Right renal pelvis (tissue), 4 donors: ENCODE measurements at regions not wholly inside any gene's neighbourhood (a gene's known extent, or its start where the extent isn't known, plus 50 kb on each side); places are given as distances from the start of the nearest gene placed in this dataset.

ENCODE experiments used
- DNase-seq, 4 donors: peaks; one replicate each; pipeline ENCODE4 v3.0.0-alpha.2; 2013; ENCODE audit warnings: low read depth in 4 of 4, low spot score in 3 of 4, missing footprints in 1 of 4

DNA sequence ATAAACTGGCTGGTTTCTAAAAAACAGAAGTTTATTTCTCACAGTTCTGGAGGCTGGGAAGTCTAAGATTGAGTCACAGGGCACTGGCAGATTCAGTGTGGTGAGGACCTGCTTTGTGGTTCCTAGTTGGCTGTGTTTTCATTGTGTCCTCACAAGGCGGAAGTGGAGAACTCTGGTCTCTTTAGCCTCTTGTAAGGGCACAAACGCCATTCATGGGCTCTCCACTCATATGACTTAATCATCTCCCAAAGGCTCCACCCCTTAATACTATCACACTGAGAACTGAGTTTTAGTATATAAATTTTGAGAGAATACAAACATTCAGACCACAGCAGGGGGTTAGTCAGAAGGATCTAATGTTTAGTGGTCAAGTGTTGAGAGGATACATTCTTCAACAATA lies 208.2 kb downstream of the SEC61B start:
- DNase-seq: no peak

DNA sequence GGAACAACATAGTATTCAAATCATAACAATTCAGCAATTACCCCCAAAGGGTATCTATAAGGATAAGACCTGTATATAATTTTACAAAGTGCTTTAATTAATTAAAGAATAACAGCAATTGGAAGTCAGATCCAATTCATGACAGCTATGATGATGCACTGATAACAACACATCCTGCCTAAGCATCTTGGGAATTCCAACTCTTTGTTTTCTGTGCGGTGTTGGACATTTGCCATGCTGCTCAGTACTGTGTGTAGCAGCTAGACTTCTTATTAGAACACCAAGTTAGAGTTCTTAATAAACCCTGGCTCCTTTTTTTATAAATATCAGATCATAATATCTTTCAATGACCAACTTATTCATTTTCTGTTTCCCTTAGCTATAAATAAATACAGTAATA lies 209.0 kb downstream of the SEC61B start:
- peak in 2 of 4 donors; percentile 5 to 20 for DNase-seq

DNA sequence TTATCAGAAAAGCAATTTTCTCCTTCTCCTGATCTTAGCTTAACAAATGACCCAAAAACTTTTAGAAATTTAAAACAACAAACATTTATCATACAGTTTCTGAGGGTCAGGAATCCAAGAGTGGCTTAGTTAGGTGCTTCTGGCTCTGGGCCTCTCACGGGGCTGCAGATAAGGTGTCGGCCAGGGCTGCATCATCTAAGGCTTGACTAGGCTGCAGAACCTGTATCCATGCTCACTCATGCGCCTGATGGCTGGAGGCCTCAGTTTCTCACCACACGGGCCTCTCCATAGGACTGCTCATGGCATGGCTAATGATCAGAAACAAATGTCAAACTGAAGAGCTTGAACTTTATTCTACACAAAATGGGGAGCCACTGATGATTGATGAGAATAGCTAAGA lies 210.0 kb downstream of the SEC61B start:
- no peak for DNase-seq

DNA sequence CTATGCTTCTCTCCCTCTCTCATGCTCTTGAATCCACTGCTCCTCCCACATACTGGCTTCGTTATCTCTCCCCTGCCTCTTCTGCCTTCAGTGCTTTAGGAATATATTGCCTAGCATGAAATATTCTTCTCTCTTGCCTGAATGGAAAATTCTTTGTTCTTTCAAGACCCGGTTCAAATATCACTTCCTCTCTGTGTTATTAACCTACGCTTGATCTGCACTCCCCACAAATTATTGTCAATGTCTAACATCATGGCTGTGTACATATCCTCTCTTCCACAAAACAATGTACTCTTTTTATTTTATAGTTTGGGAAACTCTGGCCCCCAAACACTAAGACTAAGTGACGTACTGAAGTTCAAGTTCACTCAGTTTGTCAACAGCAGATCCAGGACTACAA lies 211.0 kb downstream of the SEC61B start:
- no peak for DNase-seq

DNA sequence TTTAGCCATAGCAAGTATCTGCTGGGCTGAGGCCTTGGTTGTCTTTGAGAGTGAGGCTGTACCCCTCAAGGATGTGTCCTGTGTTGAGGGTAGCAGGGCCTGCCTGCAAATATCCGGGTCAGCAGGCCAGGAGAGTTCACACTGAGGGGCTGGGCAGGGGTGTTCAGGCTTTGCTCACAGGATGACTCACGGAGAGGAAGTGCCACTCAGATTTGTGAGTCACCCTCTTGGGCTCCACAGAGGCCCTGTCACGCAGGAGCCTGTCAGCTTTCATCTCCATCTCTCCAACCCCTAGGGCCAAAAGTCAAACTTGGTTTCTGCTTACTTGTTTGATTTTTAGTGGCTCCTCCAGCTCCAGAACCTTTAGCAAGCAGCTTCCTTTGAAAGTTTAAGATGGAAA lies 211.5 kb downstream of the SEC61B start:
- no peak for DNase-seq

DNA sequence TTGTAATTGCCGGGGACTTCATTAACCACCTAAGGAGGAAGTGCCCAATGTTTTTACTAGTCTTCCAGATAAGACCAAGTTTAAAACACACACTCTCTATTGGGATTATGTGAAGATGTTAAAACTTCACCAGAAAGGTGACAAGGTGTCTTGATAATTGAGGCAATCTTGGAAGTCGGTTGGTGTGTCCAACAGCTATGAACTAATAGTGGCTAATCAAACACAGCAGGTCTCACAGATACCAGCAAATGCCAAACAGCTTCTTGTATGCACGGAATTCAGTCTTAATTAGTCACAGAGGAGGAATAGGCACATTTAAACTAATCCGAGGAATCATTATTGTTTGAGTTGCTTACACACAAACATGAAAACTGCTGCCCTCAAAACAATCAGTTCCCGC lies 214.5 kb downstream of the SEC61B start:
- DNase-seq: no peak

DNA sequence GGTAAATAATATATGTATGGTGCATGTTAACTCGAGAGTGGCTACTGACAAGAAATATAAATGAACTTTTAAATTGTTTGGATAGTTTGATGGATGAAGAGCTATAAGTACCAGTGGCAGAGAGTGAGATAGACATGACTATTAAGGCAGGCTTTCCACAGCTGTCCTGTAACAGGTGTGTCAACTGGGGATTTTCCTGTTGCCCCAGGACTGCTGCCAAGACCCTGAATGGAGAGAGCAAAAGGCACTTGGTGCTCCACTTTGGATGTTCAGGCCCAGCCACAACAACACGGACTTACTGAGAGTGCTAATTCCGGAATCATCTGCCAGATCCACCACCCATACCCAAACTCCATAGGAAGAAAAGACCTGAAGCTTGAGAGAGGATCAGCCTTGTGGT lies 215.1 kb downstream of the SEC61B start:
- DNase-seq: no peak

DNA sequence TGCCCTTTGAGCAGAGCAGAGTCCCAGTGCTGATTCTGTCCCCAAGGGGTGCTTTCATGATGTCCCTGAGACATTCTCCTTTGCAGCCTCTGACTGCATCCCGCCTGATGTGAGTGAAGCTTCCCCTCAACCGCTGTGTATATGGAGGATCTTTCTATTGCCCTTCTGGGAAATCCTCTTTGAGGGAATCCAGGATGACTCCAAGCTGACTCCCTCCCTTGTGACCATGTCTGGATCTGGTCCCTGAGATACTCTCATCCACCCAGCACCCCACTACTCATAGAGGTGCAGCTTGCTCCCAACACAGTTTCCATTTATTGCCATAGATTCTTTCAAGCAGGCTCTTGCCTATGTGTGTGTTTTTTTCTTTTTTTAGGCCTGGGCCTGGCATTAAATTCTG lies 216.5 kb downstream of the SEC61B start:
- no peak for DNase-seq

DNA sequence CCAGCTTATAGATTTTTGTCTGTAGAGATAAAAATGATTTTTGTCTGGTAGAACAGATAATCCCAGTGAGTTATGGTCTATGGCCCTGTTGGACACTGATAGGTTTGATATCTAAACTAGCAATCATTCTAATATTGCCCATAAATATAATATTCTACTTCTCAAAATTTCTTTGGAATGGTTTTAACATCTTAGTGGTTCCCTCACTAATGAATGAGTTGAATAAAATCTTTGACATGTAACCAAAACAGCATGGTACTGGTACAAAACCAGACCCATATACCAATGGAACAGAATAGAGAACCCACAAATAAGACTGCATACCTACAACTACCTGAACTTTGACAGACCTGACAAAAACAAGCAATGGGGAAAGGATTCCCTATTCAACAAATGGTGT lies 219.7 kb downstream of the SEC61B start:
- DNase-seq: no peak

DNA sequence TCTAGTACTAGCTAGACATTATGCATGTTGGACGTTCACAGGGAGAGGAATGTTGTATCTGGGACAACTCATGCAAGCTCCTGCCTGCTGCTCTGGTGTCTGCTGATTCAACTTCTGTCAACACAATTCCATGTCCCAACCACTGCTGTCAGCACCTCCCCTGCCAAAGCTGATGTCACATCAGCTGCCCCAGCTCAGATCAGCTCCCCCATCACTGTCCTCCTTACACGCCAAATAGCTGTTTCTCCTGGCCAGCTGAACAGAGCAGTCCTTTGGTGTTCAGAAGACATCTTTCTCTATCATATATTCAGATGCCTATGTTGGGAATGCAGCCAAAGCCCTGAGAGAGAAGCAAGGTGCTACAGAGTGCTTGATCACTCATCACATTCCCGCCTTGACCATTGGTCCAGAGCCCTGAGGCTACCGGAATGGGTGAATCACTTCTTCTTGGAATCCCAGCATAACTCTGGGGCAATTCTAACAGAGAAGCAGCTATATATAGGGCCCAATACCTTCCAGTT lies 223.3 kb downstream of the SEC61B start:
- DNase-seq: no peak

DNA sequence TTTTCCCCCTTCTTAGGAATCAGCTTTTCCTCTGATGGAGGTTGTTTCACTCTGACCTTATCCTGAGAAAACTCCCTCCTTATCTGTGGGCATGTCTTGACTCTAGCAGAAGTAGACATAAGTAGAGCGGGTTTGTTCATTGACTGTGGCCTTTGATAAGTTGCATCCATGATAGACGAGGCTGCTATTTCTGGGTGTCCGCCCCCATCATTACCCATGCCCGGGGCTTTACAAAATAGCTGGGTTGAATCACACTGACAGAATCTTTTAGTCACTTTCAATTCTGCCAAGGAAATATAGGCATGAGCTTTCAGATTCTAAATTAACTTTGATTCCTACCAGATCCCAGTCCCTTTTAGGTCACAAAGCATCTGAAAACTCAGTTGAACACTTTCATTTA lies 223.8 kb downstream of the SEC61B start:
- DNase-seq: no peak

DNA sequence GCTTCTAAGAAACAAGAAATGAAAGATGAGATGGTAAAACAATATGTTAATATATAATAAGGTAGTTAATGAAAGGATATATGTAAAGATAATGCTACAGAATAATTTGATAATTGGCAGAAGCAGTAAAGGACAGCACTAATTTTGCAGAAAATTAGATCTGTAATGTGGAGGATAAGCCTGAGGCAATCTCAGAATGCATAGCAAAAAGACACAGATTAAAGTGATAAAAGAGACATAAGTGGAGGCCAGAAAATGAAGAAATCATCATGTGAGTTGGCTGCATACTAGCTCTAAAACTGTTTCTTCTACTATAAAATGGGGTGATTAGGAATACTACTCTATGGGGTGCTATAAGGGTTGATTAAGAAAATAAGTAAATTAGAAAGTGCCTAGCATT lies 225.9 kb downstream of the SEC61B start:
- DNase-seq: no peak

DNA sequence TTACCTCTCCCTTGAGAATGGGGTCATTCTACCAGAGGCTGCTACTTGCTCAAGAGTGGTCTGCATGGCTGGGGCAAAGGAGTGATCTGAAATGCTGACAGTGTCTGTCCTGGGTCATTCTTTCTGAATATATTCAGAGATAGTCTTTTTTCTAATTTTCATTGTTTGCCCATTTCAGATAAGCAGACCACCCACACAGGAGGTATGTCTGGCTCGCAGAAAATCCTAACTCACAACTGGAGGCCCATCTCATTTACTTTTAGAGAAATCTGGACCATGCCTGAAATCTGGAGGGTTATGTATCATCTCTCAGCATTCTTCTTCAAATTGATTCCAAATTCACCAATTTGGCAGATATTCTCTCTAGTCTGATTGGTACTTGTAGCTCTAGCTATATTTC lies 227.6 kb downstream of the SEC61B start:
- no peak for DNase-seq

DNA sequence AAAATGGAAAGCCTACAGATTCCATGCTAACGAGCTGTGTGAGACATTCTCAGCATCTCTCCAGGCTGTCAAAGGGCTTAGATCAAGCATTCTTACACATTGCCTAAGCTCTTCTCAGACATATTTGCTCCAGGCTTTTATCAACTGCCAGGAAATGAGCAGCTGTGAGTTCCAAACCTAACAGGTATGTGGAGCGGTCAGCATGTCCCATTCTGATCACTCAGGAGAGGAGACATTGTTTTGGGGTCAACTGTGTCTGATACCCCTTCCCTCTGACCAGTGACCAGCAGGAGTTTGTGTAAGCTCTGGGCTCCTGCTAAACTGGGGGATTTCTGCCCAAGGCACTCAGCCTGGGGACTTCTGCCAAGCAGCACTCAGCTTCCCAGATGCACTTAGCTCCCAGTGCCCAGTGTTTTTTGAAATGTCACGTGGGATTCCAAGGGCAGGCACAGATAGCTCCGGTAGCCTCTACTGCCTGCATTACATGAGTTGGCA lies 229.1 kb downstream of the SEC61B start:
- DNase-seq: no peak

DNA sequence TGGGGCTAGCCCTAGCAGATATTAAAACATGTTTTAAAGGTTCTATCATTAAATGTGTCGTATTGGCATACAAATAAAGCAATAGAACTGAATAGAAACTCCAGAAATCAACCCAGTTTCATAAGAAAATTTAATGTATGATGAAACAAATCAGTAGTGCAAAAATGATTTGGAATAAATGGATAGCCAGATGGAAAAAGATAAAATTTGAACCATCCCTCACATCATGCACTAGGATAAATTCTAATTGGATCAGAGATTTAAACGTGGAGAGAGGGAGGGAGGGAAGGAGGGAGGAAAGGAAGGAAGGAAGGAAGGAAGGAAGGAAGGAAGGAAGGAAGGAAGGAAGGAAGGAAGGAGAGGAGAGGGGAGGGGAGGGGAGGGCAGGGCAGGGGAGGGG lies 235.3 kb downstream of the SEC61B start:
- no peak for DNase-seq

DNA sequence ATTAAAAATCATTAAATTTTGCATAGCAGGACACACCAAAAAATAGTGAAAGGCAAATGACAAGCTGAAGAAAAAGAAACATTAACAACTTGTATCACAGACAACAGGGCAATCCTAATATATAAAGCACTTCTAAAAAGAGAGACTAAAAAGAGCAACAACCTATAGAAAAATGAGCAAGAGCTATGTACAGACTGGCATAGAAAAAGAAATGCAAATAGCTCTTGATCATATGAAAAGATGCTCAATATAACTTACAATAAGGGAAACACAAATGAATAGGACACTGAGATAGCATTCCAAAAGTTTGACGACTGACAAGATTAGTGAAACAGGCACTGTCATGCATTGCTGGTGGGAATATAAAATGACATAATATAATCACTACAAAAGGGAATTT lies 235.9 kb downstream of the SEC61B start:
- DNase-seq: no peak

DNA sequence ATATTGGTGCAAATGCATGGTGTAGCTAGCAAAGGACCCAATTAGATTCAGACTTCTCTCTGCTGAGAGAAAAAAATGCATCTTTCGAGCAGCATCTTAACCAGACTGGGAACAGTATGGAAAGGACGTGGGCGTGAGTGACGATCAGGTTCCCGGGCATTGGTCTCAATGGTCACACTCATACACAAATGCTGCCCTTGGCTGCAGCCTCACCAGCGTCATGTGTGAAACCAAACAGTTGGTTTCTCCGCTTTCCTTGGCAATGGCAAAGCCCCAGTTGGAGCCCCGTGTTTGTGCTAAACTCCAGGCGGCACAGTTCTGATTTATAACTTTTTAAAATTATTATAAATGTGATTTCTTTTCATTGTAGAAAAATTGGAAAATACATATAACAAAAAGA lies 237.8 kb downstream of the SEC61B start:
- DNase-seq: no peak

DNA sequence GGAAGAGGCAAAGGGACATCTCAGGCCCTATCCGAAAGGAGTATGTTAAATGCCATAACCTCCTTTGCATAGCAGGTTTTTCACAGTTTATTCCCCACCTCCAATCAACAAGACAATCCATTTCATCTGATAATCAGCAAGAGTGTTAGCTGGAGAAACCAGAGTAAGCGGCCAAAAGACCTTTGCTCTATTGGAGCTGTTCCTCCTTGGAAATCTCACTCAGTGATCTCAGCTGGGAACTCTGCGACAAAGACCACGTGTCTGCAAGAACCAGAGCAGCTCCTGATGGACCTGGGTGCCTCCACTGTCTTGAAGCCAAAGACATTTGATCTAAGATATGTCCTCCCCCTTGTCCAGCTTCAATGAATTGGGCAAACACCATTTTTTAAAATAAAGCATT lies 241.0 kb downstream of the SEC61B start:
- DNase-seq: no peak

DNA sequence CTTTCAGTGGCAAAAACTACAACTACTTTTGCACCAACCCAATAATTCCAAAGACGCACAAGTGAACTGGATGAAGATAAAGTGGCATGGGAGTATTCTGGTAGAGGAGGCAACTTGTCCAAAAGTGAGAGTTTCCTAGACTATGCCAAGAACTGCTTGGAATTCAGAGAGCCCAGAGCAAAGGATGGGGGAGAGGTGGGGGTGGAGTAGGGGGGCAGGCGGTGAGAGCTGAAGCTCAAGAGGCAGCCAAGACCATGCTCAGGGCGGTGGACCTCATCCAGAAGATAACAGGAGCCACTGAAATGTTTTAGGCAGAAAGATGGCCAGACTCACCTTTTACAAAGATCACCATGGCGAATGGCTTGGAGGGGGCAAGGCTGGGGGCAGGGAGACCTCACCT lies 242.5 kb downstream of the SEC61B start:
- no peak for DNase-seq

DNA sequence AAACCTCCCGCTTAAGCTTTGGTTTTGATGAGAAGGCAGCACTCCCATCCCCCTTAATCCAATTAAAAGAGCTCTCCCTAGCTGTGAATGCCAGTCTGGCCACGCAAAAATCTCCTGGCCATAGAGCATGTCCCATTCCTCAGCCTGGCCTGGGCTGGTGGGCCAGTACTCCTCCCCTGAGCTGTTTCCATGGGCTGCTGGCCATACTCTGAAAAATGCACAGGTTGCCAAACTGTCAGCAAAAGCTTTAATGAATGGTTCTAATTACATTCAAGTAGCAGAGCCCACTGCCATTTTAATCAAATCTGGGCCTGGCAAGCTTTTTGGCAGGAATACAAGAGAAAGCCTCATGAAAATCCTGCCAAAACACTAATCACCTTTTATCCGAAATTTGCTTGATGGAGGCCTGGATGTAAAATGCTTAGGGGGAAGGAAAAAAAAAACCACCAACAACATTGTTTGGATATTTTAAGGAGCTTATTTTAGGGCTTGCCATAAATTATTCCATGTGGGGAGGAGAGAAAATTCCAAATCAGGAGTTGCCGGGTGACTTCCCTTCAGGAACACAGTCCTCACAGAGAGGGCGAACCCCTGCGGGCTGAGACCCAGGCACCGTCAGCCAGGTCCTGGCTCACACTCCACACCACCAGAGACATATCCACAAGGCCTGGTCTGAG lies 243.3 kb downstream of the SEC61B start:
- DNase-seq: peak in 2 of 4 donors; percentile 8 to 20

DNA sequence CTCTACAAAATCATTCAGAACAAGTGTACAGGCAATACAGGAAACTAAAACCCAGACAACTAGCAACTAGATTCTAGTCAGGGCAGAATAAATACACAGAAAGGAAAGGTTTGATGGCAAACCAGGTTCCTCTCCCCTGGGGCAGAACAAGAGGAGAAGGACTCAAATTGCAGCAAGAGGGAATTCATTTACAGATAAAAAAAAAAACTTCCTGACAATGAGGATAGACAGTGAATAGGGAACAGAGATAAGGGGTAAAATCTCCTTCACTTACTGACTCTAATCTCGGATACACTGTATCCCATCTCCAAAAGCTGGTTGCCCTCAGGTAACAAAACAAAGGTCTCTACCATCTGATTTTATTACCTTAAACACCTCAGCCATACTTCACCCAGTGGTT lies 244.0 kb downstream of the SEC61B start:
- no peak for DNase-seq

DNA sequence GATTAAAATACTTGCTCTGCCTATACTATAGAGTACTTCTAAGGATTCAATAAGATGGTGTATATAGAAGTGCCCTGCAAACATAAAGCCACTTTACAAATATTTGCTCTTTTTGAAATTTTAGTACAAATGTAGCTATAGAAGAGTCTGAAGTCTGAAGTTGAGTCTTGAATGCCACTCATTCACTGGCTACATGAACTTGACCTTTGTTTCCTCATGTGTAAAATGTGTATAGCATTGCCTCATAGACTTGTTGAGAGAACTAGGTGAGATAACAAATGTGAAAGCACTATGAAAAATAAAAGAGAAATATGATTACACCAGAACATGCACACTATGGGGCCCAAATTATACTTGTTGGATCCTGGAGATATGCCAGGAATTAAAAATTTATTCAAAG lies 244.7 kb downstream of the SEC61B start:
- DNase-seq: no peak

DNA sequence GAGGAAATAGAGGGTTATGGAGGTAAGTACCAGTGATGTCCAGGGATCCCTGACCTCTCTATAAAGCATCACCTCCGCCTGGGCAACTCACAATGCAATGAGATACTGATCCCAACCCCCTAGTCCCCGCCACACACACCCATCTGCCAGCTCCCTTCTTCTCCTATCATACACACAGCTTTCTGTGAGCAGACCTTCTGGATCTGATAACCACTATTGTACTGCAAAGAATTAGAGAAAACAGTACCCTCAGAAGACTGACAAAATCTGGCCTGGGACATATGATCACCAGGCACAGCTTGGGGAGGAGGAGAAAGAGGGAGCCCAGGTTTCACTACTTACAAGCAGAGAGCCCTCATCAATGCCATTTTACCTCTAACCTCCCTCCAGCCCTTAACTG lies 249.0 kb downstream of the SEC61B start:
- DNase-seq: no peak
